Liver (tissue), 8 donors: ENCODE measurements at regions not wholly inside any gene's neighbourhood (a gene's known extent, or its start where the extent isn't known, plus 50 kb on each side); places are given as distances from the start of the nearest gene placed in this dataset.

Source experiments
- DNase-seq: peaks from one replicate; pipeline ENCODE4 v3.0.0-alpha.2; 2017; ENCODE audit warnings: low spot score
- H3K27ac ChIP-seq, 2 donors: one replicate each; pipeline ENCODE4 v1.7.0; 2013; ENCODE audit warnings: inconsistent platforms in 2 of 2, low read length in 2 of 2, control low read depth in 1 of 2, low read depth in 1 of 2, mild to moderate bottlenecking in 1 of 2
- H3K27me3 ChIP-seq, 4 donors: one replicate each; pipeline versions ENCODE4 v1.6.1 to v1.7.0; 2013; ENCODE audit warnings: low read length in 3 of 4, inconsistent platforms in 1 of 4, mild to moderate bottlenecking in 1 of 4, moderate library complexity in 1 of 4; ENCODE audit not compliant: control insufficient read depth in 4 of 4, insufficient read depth in 4 of 4
- H3K36me3 ChIP-seq, 4 donors: one replicate each; pipeline versions ENCODE4 v1.6.1 to v1.7.0; 2013; ENCODE audit warnings: low read length in 3 of 4, mild to moderate bottlenecking in 3 of 4, low read depth in 1 of 4, moderate library complexity in 1 of 4; ENCODE audit not compliant: control insufficient read depth in 4 of 4, insufficient read depth in 3 of 4
- H3K4me1 ChIP-seq, 4 donors: one replicate each; pipeline versions ENCODE4 v1.6.1 to v1.7.0; 2013; ENCODE audit warnings: low read length in 3 of 4, mild to moderate bottlenecking in 3 of 4, moderate library complexity in 1 of 4; ENCODE audit not compliant: control insufficient read depth in 4 of 4, insufficient read depth in 4 of 4
- H3K4me3 ChIP-seq, 3 donors: one replicate each; pipeline versions ENCODE4 v1.6.1 to v1.7.0; 2013; ENCODE audit warnings: low read length in 3 of 3, control low read depth in 1 of 3, low read depth in 1 of 3, mild to moderate bottlenecking in 1 of 3
- H3K9ac ChIP-seq, 2 donors: one replicate each; pipeline ENCODE4 v1.7.0; 2013; ENCODE audit warnings: low read length in 2 of 2, mild to moderate bottlenecking in 2 of 2, moderate library complexity in 2 of 2, control low read depth in 1 of 2, low read depth in 1 of 2
- H3K9me3 ChIP-seq, 4 donors: one replicate each; pipeline versions ENCODE4 v1.6.1 to v1.7.0; 2013; ENCODE audit warnings: low read length in 3 of 4; ENCODE audit not compliant: control insufficient read depth in 4 of 4
- EGR1 ChIP-seq, 2 donors: IDR thresholded peaks; 2 replicates each; pipeline ENCODE4 v1.6.1; 2016 to 2018; ENCODE audit warnings: antibody characterized with exemption in 2 of 2, low read depth in 2 of 2
- FOXA1 ChIP-seq: IDR thresholded peaks from 2 replicates; pipeline ENCODE4 v1.6.1; 2016; ENCODE audit warnings: antibody characterized with exemption
- FOXA2 ChIP-seq: IDR thresholded peaks from 2 replicates; pipeline ENCODE4 v1.6.1; 2016; ENCODE audit warnings: antibody characterized with exemption
- GABPA ChIP-seq, 2 donors: IDR thresholded peaks in 1 of 2; conservative IDR thresholded peaks in 1 of 2; 2 replicates each; pipeline ENCODE4 v1.6.1; 2016; ENCODE audit warnings: antibody characterized with exemption in 2 of 2, mild to moderate bottlenecking in 1 of 2, moderate library complexity in 1 of 2
- HNF4A ChIP-seq, 2 donors: conservative IDR thresholded peaks; 2 replicates each; pipeline ENCODE4 v1.6.1; 2016; ENCODE audit warnings: antibody characterized with exemption in 2 of 2, mild to moderate bottlenecking in 2 of 2
- HNF4G ChIP-seq: IDR thresholded peaks from 2 replicates; pipeline ENCODE4 v1.6.1; 2016; ENCODE audit warnings: antibody characterized with exemption
- JUND ChIP-seq, 2 donors: IDR thresholded peaks; 2 replicates each; pipeline ENCODE4 v1.6.1; 2016; ENCODE audit warnings: antibody characterized with exemption in 2 of 2
- NR2F2 ChIP-seq: IDR thresholded peaks from 2 replicates; pipeline ENCODE4 v1.6.1; 2016; ENCODE audit warnings: antibody characterized with exemption
- RAD21 ChIP-seq, 2 donors: IDR thresholded peaks; 2 replicates each; pipeline ENCODE4 v1.6.1; 2016; ENCODE audit warnings: antibody characterized with exemption in 2 of 2, mild to moderate bottlenecking in 2 of 2
- RXRA ChIP-seq, 2 donors: IDR thresholded peaks; 2 replicates each; pipeline ENCODE4 v1.6.1; 2017 to 2018; ENCODE audit warnings: antibody characterized with exemption in 2 of 2, mild to moderate bottlenecking in 1 of 2
- SP1 ChIP-seq: IDR thresholded peaks from 2 replicates; pipeline ENCODE4 v1.6.1; 2018; ENCODE audit warnings: antibody characterized with exemption, mild to moderate bottlenecking
- TAF1 ChIP-seq: conservative IDR thresholded peaks from 2 replicates; pipeline ENCODE4 v1.6.1; 2016; ENCODE audit warnings: antibody characterized with exemption, mild to moderate bottlenecking
- YY1 ChIP-seq: IDR thresholded peaks from 2 replicates; pipeline ENCODE4 v1.6.1; 2016; ENCODE audit warnings: antibody characterized with exemption, mild to moderate bottlenecking
- WGBS: extraction: QIAGEN DNeasy Blood & Tissue Kit; methylation state at CpG from one replicate; pipeline ENCODE4 v1.1.7; 2013; 5-methylcytosine and 5-hydroxymethylcytosine counted together
- TF ChIP-seq, protein P1 (sequence below): IDR thresholded peaks from 2 replicates; pipeline ENCODE4 v1.6.1; 2016; ENCODE audit warnings: antibody characterized with exemption
- TF ChIP-seq, protein P2 (sequence below): IDR thresholded peaks from 2 replicates; pipeline ENCODE4 v1.6.1; 2016; ENCODE audit warnings: antibody characterized with exemption, mild to moderate bottlenecking
- TF ChIP-seq, protein P3 (sequence below): IDR thresholded peaks from 2 replicates; pipeline ENCODE4 v1.6.1; 2016; ENCODE audit warnings: antibody characterized with exemption
- TF ChIP-seq, protein P4 (sequence below): IDR thresholded peaks from 2 replicates; pipeline ENCODE4 v1.6.1; 2016; ENCODE audit warnings: antibody characterized with exemption
- TF ChIP-seq, protein P5 (sequence below): fragments of 150-350 bp; IDR thresholded peaks from 2 replicates; pipeline ENCODE4 v1.5.1; 2017; ENCODE audit warnings: improper control_type of control experiment, low read depth, low read length; ENCODE audit not compliant: missing input control
- donor health status: healthy.
- donor health status: healthy.
- donor health status: healthy.
- donor health status: healthy.
- donor health status: healthy.

DNA sequence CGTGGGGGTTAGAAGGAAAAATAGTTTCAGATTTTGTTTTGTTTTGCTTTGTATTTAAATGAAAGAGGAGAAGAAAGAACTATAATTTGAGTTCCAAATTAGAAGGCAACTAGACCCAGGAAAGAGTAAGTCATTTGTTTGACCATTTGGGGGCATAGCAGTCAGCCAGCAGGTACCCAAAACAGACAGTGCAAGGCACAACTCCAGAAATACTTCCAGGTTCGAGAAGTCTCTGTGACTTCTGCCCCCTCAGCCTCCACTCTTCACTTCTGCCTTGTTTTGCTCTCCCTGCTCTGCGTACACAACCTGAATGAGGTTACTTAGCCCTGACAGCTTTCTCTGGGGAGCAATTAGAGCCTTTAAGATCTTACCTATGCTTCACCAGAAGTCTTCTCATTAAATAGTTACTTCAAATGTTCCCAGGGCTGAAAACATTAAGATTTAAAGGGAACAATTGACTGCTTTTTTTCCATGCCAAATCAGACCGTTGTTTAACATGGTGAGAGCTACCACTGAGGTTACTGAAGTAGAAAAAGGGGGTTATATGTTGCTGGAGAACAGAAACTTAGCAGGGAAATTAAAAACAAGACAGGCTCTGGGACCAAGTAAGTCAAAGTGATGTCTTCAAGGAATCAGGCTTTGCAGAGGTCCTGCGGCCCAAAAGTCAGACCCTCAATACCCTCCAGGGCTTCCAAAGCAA is 216.9 kb downstream of the BCL11A start:
- TF ChIP-seq RAD21 (IDR thresholded peaks at IDR 0.05) = no peak
- TF ChIP-seq GABPA (IDR thresholded peaks at IDR 0.05 in 1 of 2, conservative IDR thresholded peaks at IDR 0.05 in 1 of 2) = no peak
- 78% methylated on average over 5 of the region's 5 CpGs for WGBS
- no peaks in the 10 kb centered on the region for H3K9me3 ChIP-seq
- no peak overlapping the region for H3K27ac ChIP-seq
- H3K36me3 ChIP-seq = no peaks in the 10 kb centered on the region
- no peak overlapping the region for H3K9ac ChIP-seq
- no peak overlapping the region for H3K4me3 ChIP-seq
- DNase-seq = no peak
- H3K4me1 ChIP-seq = no peaks in the 10 kb centered on the region
- H3K27me3 ChIP-seq = no peaks in the 10 kb centered on the region

DNA sequence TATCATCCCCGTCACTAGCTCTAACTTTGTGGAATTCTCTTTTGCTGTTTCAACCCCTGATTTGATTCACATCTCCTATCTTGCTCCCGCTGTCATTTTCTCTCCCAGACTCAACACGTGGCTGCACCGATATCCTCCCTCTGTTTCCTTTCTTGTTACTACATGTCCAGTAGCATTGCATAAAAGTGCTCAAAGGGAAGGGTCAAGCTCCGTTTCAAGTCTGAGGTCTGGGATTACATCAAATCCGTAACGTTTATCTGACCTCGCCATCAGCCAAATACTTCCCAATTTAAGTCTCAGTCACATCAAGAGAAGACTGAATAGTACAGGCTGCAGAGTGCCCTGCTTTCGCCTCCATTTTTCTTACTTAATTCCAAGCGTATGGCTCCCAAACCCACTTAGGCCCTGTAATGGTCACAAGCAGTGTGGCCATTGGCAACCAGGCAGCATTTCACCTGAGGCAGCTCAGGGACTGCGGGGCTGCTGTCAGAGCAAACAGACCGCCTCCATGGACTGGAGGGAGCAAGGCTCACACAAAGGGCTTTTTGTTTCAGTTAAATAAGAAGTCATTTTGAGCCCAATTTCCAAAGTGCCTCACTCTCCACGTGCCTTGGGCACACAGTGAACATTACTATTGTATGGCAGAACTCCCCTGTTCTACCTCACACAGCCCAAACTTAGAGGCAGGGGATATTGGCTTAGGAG is 217.8 kb downstream of the BCL11A start:
- no peaks in the 10 kb centered on the region for H3K9me3 ChIP-seq
- TF ChIP-seq FOXA1 (no peak), SP1 (no peak), GABPA (IDR thresholded peaks at IDR 0.05 in 1 of 2, conservative IDR thresholded peaks at IDR 0.05 in 1 of 2) (no peak), YY1 (no peak), EGR1 (IDR thresholded peaks at IDR 0.05; ENCODE audit: low read depth in 2 of 2) (no peak), JUND (IDR thresholded peaks at IDR 0.05) (no peak), RXRA (IDR thresholded peaks at IDR 0.05) (no peak), FOXA2 (no peak), HNF4A (conservative IDR thresholded peaks at IDR 0.05) (no peak), TAF1 (no peak), NR2F2 (no peak), RAD21 (IDR thresholded peaks at IDR 0.05) (no peak), HNF4G (no peak)
- TF ChIP-seq, protein P1, sequence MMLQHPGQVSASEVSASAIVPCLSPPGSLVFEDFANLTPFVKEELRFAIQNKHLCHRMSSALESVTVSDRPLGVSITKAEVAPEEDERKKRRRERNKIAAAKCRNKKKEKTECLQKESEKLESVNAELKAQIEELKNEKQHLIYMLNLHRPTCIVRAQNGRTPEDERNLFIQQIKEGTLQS = no peak
- TF ChIP-seq, protein P2, sequence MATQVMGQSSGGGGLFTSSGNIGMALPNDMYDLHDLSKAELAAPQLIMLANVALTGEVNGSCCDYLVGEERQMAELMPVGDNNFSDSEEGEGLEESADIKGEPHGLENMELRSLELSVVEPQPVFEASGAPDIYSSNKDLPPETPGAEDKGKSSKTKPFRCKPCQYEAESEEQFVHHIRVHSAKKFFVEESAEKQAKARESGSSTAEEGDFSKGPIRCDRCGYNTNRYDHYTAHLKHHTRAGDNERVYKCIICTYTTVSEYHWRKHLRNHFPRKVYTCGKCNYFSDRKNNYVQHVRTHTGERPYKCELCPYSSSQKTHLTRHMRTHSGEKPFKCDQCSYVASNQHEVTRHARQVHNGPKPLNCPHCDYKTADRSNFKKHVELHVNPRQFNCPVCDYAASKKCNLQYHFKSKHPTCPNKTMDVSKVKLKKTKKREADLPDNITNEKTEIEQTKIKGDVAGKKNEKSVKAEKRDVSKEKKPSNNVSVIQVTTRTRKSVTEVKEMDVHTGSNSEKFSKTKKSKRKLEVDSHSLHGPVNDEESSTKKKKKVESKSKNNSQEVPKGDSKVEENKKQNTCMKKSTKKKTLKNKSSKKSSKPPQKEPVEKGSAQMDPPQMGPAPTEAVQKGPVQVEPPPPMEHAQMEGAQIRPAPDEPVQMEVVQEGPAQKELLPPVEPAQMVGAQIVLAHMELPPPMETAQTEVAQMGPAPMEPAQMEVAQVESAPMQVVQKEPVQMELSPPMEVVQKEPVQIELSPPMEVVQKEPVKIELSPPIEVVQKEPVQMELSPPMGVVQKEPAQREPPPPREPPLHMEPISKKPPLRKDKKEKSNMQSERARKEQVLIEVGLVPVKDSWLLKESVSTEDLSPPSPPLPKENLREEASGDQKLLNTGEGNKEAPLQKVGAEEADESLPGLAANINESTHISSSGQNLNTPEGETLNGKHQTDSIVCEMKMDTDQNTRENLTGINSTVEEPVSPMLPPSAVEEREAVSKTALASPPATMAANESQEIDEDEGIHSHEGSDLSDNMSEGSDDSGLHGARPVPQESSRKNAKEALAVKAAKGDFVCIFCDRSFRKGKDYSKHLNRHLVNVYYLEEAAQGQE = no peak
- TF ChIP-seq, protein P3, sequence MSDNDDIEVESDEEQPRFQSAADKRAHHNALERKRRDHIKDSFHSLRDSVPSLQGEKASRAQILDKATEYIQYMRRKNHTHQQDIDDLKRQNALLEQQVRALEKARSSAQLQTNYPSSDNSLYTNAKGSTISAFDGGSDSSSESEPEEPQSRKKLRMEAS = no peak
- TF ChIP-seq, protein P4, sequence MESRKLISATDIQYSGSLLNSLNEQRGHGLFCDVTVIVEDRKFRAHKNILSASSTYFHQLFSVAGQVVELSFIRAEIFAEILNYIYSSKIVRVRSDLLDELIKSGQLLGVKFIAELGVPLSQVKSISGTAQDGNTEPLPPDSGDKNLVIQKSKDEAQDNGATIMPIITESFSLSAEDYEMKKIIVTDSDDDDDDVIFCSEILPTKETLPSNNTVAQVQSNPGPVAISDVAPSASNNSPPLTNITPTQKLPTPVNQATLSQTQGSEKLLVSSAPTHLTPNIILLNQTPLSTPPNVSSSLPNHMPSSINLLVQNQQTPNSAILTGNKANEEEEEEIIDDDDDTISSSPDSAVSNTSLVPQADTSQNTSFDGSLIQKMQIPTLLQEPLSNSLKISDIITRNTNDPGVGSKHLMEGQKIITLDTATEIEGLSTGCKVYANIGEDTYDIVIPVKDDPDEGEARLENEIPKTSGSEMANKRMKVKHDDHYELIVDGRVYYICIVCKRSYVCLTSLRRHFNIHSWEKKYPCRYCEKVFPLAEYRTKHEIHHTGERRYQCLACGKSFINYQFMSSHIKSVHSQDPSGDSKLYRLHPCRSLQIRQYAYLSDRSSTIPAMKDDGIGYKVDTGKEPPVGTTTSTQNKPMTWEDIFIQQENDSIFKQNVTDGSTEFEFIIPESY = no peak
- TF ChIP-seq, protein P5, sequence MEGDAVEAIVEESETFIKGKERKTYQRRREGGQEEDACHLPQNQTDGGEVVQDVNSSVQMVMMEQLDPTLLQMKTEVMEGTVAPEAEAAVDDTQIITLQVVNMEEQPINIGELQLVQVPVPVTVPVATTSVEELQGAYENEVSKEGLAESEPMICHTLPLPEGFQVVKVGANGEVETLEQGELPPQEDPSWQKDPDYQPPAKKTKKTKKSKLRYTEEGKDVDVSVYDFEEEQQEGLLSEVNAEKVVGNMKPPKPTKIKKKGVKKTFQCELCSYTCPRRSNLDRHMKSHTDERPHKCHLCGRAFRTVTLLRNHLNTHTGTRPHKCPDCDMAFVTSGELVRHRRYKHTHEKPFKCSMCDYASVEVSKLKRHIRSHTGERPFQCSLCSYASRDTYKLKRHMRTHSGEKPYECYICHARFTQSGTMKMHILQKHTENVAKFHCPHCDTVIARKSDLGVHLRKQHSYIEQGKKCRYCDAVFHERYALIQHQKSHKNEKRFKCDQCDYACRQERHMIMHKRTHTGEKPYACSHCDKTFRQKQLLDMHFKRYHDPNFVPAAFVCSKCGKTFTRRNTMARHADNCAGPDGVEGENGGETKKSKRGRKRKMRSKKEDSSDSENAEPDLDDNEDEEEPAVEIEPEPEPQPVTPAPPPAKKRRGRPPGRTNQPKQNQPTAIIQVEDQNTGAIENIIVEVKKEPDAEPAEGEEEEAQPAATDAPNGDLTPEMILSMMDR = no peak
- H3K36me3 ChIP-seq = no peaks in the 10 kb centered on the region
- no peak overlapping the region for H3K4me3 ChIP-seq
- peak; percentile 5 for DNase-seq
- WGBS = 79% methylated on average over 13 of the region's 13 CpGs
- no peaks in the 10 kb centered on the region for H3K4me1 ChIP-seq
- H3K27me3 ChIP-seq = no peaks in the 10 kb centered on the region
- H3K9ac ChIP-seq = no peak overlapping the region
- no peak overlapping the region for H3K27ac ChIP-seq
